Natural killer cell (primary cell): ENCODE measurements at regions not wholly inside any gene's neighbourhood (a gene's known extent, or its start where the extent isn't known, plus 50 kb on each side); places are given as distances from the start of the nearest gene placed in this dataset.

ENCODE experiments used
- ATAC-seq, 3 donors: fragments of 150-1000 bp in 2 of 3; fragments of 200-7000 bp in 1 of 3; cut with Tn5 transposase; 1 replicate in 1 of 3; 2 replicates in 2 of 3; pipeline ENCODE4 v1.10.0; 2021; ENCODE audit warnings: mild to moderate bottlenecking in 2 of 3, moderate library complexity in 2 of 3
- DNase-seq, 2 donors: peaks; one replicate each; pipeline versions ENCODE4 v3.0.0 to v3.0.0-alpha.2; 2013 to 2021; ENCODE audit warnings: mixed read lengths in 1 of 2
- H3K27ac ChIP-seq: one replicate; pipeline ENCODE4 v1.5.1; 2013; ENCODE audit warnings: mild to moderate bottlenecking, low read length
- H3K27me3 ChIP-seq: one replicate; pipeline ENCODE4 v1.6.1; 2013; ENCODE audit warnings: low read length; ENCODE audit not compliant: control insufficient read depth, insufficient read depth
- H3K36me3 ChIP-seq: one replicate; pipeline ENCODE4 v1.6.1; 2013; ENCODE audit warnings: low read length; ENCODE audit not compliant: control insufficient read depth, insufficient read depth
- H3K4me1 ChIP-seq: one replicate; pipeline ENCODE4 v1.6.1; 2013; ENCODE audit warnings: low read length; ENCODE audit not compliant: control insufficient read depth, insufficient read depth
- H3K4me3 ChIP-seq: one replicate; pipeline ENCODE4 v1.5.1; 2013; ENCODE audit warnings: low read length
- H3K9me3 ChIP-seq: one replicate; pipeline ENCODE4 v1.6.1; 2013; ENCODE audit warnings: low read length; ENCODE audit not compliant: control insufficient read depth, insufficient read depth
- H3K27ac Mint-ChIP-seq, 2 donors: one replicate each; pipeline ENCODE4 v1.8.0; 2022; ENCODE audit warnings: mild to moderate bottlenecking in 2 of 2, mixed read lengths in 2 of 2, moderate library complexity in 1 of 2
- H3K27me3 Mint-ChIP-seq, 2 donors: one replicate each; pipeline ENCODE4 v1.8.0; 2022; ENCODE audit warnings: low read depth in 2 of 2, mixed read lengths in 2 of 2
- H3K36me3 Mint-ChIP-seq: one replicate; pipeline ENCODE4 v1.8.0; 2022; ENCODE audit warnings: mixed read lengths
- H3K4me1 Mint-ChIP-seq, 2 donors: one replicate each; pipeline ENCODE4 v1.8.0; 2022; ENCODE audit warnings: mixed read lengths in 2 of 2
- H3K4me3 Mint-ChIP-seq: one replicate; pipeline ENCODE4 v1.8.0; 2022; ENCODE audit warnings: mild to moderate bottlenecking, moderate library complexity, mixed read lengths
- H3K9me3 Mint-ChIP-seq, 2 donors: one replicate each; pipeline ENCODE4 v1.8.0; 2022; ENCODE audit warnings: mixed read lengths in 2 of 2
- CTCF ChIP-seq: fragments of 200-600 bp; IDR thresholded peaks from one replicate; pipeline ENCODE4 v1.8.0; 2022; ENCODE audit warnings: antibody characterized with exemption
- WGBS: methylation state at CpG from one replicate; pipeline ENCODE4 v1.1.7; 2013; ENCODE audit warnings: missing lambda C conversion rate; ENCODE audit not compliant: insufficient coverage; 5-methylcytosine and 5-hydroxymethylcytosine counted together
- intact Hi-C: fragments of 100-400 bp; cut with micrococcal nuclease; formaldehyde crosslinking; loops from one replicate; pipeline ENCODE4 v1.14.2; 2022

- H3K4me3 Mint-ChIP-seq: no peak overlapping the region
- intact Hi-C loops: no loop called here
- Histone ChIP-seq H3K4me3 (no peak overlapping the region), H3K4me1 (no peaks in the 10 kb centered on the region), H3K36me3 (no peaks in the 10 kb centered on the region), H3K27me3 (no peaks in the 10 kb centered on the region), H3K27ac (no peak overlapping the region), H3K9me3 (no peaks in the 10 kb centered on the region)
- ATAC-seq (no peak), DNase-seq (no peak)
- no peak for TF ChIP-seq CTCF
- H3K27ac Mint-ChIP-seq: no peak overlapping the region
- H3K9me3 Mint-ChIP-seq: no peaks in the 10 kb centered on the region
- WGBS: no CpG with 5 or more reads among the region's 2 CpGs
- peaks cover 9 to 22% of the 10 kb centered on the region in 2 donors for H3K27me3 Mint-ChIP-seq
- H3K4me1 Mint-ChIP-seq: no peaks in the 10 kb centered on the region
- H3K36me3 Mint-ChIP-seq: no peaks in the 10 kb centered on the region
Observed at GRCh38 chr1:181987996-181988395, 73.5 kb downstream of the ZNF648 start.

GRCh38 chr1:181987334-181987895, 74.1 kb downstream of the ZNF648 start:
- Histone ChIP-seq H3K4me3 (no peak overlapping the region), H3K36me3 (no peaks in the 10 kb centered on the region), H3K4me1 (no peaks in the 10 kb centered on the region), H3K27me3 (no peaks in the 10 kb centered on the region), H3K9me3 (no peaks in the 10 kb centered on the region), H3K27ac (no peak overlapping the region)
- H3K27me3 Mint-ChIP-seq: peaks cover 12 to 22% of the 10 kb centered on the region in 2 donors
- intact Hi-C loops: no loop called here
- DNase-seq (no peak), ATAC-seq (no peak)
- no peaks in the 10 kb centered on the region for H3K9me3 Mint-ChIP-seq
- TF ChIP-seq CTCF: no peak
- H3K4me3 Mint-ChIP-seq: no peak overlapping the region
- no peak overlapping the region for H3K27ac Mint-ChIP-seq
- 72% methylated on average over 6 of the region's 6 CpGs for WGBS
- H3K4me1 Mint-ChIP-seq: no peaks in the 10 kb centered on the region
- H3K36me3 Mint-ChIP-seq: no peaks in the 10 kb centered on the region

GRCh38 chr1:181986907-181987305, 74.6 kb downstream of the ZNF648 start:
- H3K4me3 ChIP-seq: no peak overlapping the region
- no peaks in the 10 kb centered on the region for H3K36me3 ChIP-seq
- Mint-ChIP-seq H3K9me3 (no peaks in the 10 kb centered on the region), H3K27me3 (peaks cover 12 to 17% of the 10 kb centered on the region in 2 donors), H3K36me3 (no peaks in the 10 kb centered on the region), H3K4me1 (no peaks in the 10 kb centered on the region), H3K4me3 (no peak overlapping the region), H3K27ac (no peak overlapping the region)
- WGBS: 84% methylated on average over 2 of the region's 2 CpGs
- DNase-seq (no peak), ATAC-seq (no peak)
- H3K9me3 ChIP-seq: no peaks in the 10 kb centered on the region
- intact Hi-C loops: no loop called here
- H3K4me1 ChIP-seq: no peaks in the 10 kb centered on the region
- H3K27me3 ChIP-seq: no peaks in the 10 kb centered on the region
- no peak for TF ChIP-seq CTCF
- H3K27ac ChIP-seq: no peak overlapping the region
